GM23338 (cell line): ENCODE measurements at regions not wholly inside any gene's neighbourhood (a gene's known extent, or its start where the extent isn't known, plus 50 kb on each side); places are given as distances from the start of the nearest gene placed in this dataset.
A peak's percentile ranks its signal among the peaks of the same experiment; 100 is the strongest.

Experiments
- ATAC-seq: fragments of 200-7000 bp; cut with Tn5 transposase; 3 replicates; pipeline ENCODE4 v1.9.1; 2020
- DNase-seq: peaks from one replicate; pipeline ENCODE4 v3.0.0-alpha.2; 2015; ENCODE audit warnings: low spot score
- H2AFZ ChIP-seq: fragments of 200-600 bp; sonication (generic); 2 replicates; pipeline ENCODE4 v1.8.0; 2016; ENCODE audit warnings: antibody characterized with exemption, mild to moderate bottlenecking, moderate library complexity
- H3F3A ChIP-seq: fragments of 200-600 bp; sonication (generic); replicated peaks from 2 replicates; pipeline ENCODE4 v1.8.0; 2017; ENCODE audit warnings: antibody characterized with exemption, mixed run types, low read depth
- H3K27ac ChIP-seq: fragments of 200-600 bp; sonication (generic); 2 replicates; pipeline ENCODE4 v1.6.1; 2016; ENCODE audit warnings: low read depth
- H3K27me3 ChIP-seq: fragments of 200-600 bp; sonication (generic); 2 replicates; pipeline ENCODE4 v1.8.0; 2016; ENCODE audit warnings: mild to moderate bottlenecking, mixed run types, moderate library complexity; ENCODE audit not compliant: insufficient read depth
- H3K36me3 ChIP-seq: fragments of 200-600 bp; sonication (generic); 2 replicates; pipeline ENCODE4 v1.8.0; 2016; ENCODE audit warnings: mild to moderate bottlenecking; ENCODE audit not compliant: insufficient read depth
- H3K4me1 ChIP-seq: fragments of 200-600 bp; sonication (generic); 2 replicates; pipeline ENCODE4 v1.8.0; 2016; ENCODE audit warnings: mild to moderate bottlenecking, moderate library complexity; ENCODE audit not compliant: insufficient read depth
- H3K4me2 ChIP-seq: fragments of 200-600 bp; sonication (generic); 2 replicates; pipeline ENCODE4 v1.7.1; 2017; ENCODE audit warnings: mixed run types
- H3K4me3 ChIP-seq: fragments of 200-600 bp; sonication (generic); 2 replicates; pipeline ENCODE4 v1.6.1; 2016; ENCODE audit warnings: mixed run types
- H3K79me2 ChIP-seq: fragments of 200-600 bp; sonication (generic); replicated peaks from 2 replicates; pipeline ENCODE4 v1.8.0; 2017; ENCODE audit warnings: mild to moderate bottlenecking; ENCODE audit not compliant: insufficient read depth
- H3K9me2 ChIP-seq: fragments of 200-600 bp; sonication (generic); 2 replicates; pipeline ENCODE4 v1.8.0; 2017; ENCODE audit not compliant: insufficient read depth
- H4K20me1 ChIP-seq: fragments of 200-600 bp; sonication (generic); replicated peaks from 2 replicates; pipeline ENCODE4 v1.8.0; 2017; ENCODE audit warnings: mild to moderate bottlenecking; ENCODE audit not compliant: insufficient read depth
- H3K27ac Mint-ChIP-seq: 2 replicates; pipeline ENCODE4 v1.8.0; 2020; ENCODE audit warnings: inconsistent platforms, mild to moderate bottlenecking, moderate library complexity, mixed read lengths
- H3K27me3 Mint-ChIP-seq: 3 replicates; pipeline ENCODE4 v1.8.0; 2022; ENCODE audit warnings: low read depth, mild to moderate bottlenecking, moderate library complexity, mixed read lengths, inconsistent platforms; ENCODE audit not compliant: insufficient read depth, poor library complexity
- H3K36me3 Mint-ChIP-seq: 3 replicates; pipeline ENCODE4 v1.8.0; 2021; ENCODE audit warnings: low read depth, mild to moderate bottlenecking, inconsistent platforms, moderate library complexity, mixed read lengths
- H3K4me1 Mint-ChIP-seq: 3 replicates; pipeline ENCODE4 v1.8.0; 2020; ENCODE audit warnings: mild to moderate bottlenecking, inconsistent platforms, mixed read lengths
- H3K4me3 Mint-ChIP-seq: 3 replicates; pipeline ENCODE4 v1.8.0; 2021; ENCODE audit warnings: moderate library complexity, mild to moderate bottlenecking, inconsistent platforms, mixed read lengths
- H3K9me3 Mint-ChIP-seq: 3 replicates; pipeline ENCODE4 v1.8.0; 2020; ENCODE audit warnings: moderate library complexity, mild to moderate bottlenecking, inconsistent platforms, mixed read lengths
- CTCF ChIP-seq, 2 experiments: fragments of 200-600 bp in 1 of 2; sonication (generic) in 1 of 2; conservative IDR thresholded peaks; 2 replicates each; pipeline versions ENCODE4 v1.5.1 to v1.6.1; 2016 to 2017; ENCODE audit warnings: antibody characterized with exemption in 2 of 2, low read depth in 2 of 2, mild to moderate bottlenecking in 2 of 2, moderate library complexity in 1 of 2
- EZH2 ChIP-seq: fragments of 200-600 bp; sonication (generic); IDR thresholded peaks from one replicate; pipeline ENCODE4 v1.8.0; 2017; ENCODE audit warnings: antibody characterized with exemption, mild to moderate bottlenecking, low read depth; ENCODE audit not compliant: unreplicated experiment
- EZH2phosphoT487 ChIP-seq: fragments of 200-600 bp; sonication (generic); IDR thresholded peaks from one replicate; pipeline ENCODE4 v1.8.1; 2018; ENCODE audit warnings: antibody characterized with exemption; ENCODE audit not compliant: unreplicated experiment
- JUNB ChIP-seq: IDR thresholded peaks from one replicate; pipeline ENCODE4 v1.6.1; 2016; ENCODE audit warnings: antibody characterized with exemption; ENCODE audit not compliant: unreplicated experiment
- REST ChIP-seq: IDR thresholded peaks from one replicate; pipeline ENCODE4 v1.6.1; 2018; ENCODE audit warnings: antibody characterized with exemption; ENCODE audit not compliant: unreplicated experiment
- ZNF331 ChIP-seq: fragments of 250-450 bp; sonication (Bioruptor Pico); IDR thresholded peaks from 2 replicates; pipeline ENCODE4 v1.5.0; 2020; ENCODE audit warnings: low read depth, mild to moderate bottlenecking, moderate library complexity
- ZNF462 ChIP-seq: fragments of 250-450 bp; sonication (Bioruptor Pico); IDR thresholded peaks from 2 replicates; pipeline ENCODE4 v1.5.0; 2020; ENCODE audit warnings: mild to moderate bottlenecking, moderate library complexity
- TF ChIP-seq, protein P1 (sequence below): IDR thresholded peaks from 2 replicates; pipeline ENCODE4 v1.6.1; 2016; ENCODE audit warnings: antibody characterized with exemption

GRCh38 chr5:135217669-135218485, 181.2 kb downstream of the MACROH2A1 start:
- no peak overlapping the region for H3K27ac ChIP-seq
- H3K36me3 ChIP-seq, result no peaks in the 10 kb centered on the region
- H3K27me3 ChIP-seq, result no peaks in the 10 kb centered on the region
- H2AFZ ChIP-seq, result no peak overlapping the region
- peak; percentile 38 for DNase-seq
- H3K4me3 Mint-ChIP-seq, result no peak overlapping the region
- H3K79me2 ChIP-seq, result no peaks in the 10 kb centered on the region
- peak; percentile 81 for ATAC-seq
- H3K4me1 ChIP-seq, result peaks cover 4% of the 10 kb centered on the region
- no peak overlapping the region for H3K4me2 ChIP-seq
- no peaks in the 10 kb centered on the region for H4K20me1 ChIP-seq
- H3F3A ChIP-seq, result no peaks in the 10 kb centered on the region
- peak; percentile 59 for TF ChIP-seq CTCF (conservative IDR thresholded peaks at IDR 0.05; ENCODE audit: low read depth in 2 of 2)
- no peak for TF ChIP-seq JUNB
- TF ChIP-seq, protein P1, sequence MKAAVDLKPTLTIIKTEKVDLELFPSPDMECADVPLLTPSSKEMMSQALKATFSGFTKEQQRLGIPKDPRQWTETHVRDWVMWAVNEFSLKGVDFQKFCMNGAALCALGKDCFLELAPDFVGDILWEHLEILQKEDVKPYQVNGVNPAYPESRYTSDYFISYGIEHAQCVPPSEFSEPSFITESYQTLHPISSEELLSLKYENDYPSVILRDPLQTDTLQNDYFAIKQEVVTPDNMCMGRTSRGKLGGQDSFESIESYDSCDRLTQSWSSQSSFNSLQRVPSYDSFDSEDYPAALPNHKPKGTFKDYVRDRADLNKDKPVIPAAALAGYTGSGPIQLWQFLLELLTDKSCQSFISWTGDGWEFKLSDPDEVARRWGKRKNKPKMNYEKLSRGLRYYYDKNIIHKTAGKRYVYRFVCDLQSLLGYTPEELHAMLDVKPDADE, result no peak
- no peak for TF ChIP-seq ZNF331
- TF ChIP-seq ZNF462, result no peak
- no peak for TF ChIP-seq EZH2
- TF ChIP-seq REST, result no peak
- TF ChIP-seq EZH2phosphoT487, result no peak
- no peaks in the 10 kb centered on the region for H3K9me3 Mint-ChIP-seq
- H3K27me3 Mint-ChIP-seq, result peaks cover 12% of the 10 kb centered on the region
- H3K27ac Mint-ChIP-seq, result no peak overlapping the region
- peaks cover 9% of the 10 kb centered on the region for H3K4me1 Mint-ChIP-seq
- H3K36me3 Mint-ChIP-seq, result no peaks in the 10 kb centered on the region
- no peaks in the 10 kb centered on the region for H3K9me2 ChIP-seq
- no peak overlapping the region for H3K4me3 ChIP-seq
